Heart left ventricle (tissue), 13 donors: ENCODE measurements at regions not wholly inside any gene's neighbourhood (a gene's known extent, or its start where the extent isn't known, plus 50 kb on each side); places are given as distances from the start of the nearest gene placed in this dataset.

Experiments
- CTCF ChIP-seq, 12 donors: fragments of 200-600 bp; sonication (generic) in 4 of 12; IDR thresholded peaks; one replicate each; pipeline versions ENCODE4 v1.5.0 to v1.8.0; 2018 to 2022; ENCODE audit warnings: antibody characterized with exemption in 12 of 12, mild to moderate bottlenecking in 5 of 12
- POLR2A ChIP-seq, 2 donors: fragments of 450-650 bp; IDR thresholded peaks; one replicate each; pipeline ENCODE4 v1.6.1; 2017; ENCODE audit warnings: antibody characterized with exemption in 2 of 2, mild to moderate bottlenecking in 2 of 2, moderate library complexity in 2 of 2
- donor health status: ischemic (EF 13 %, LVEDD 7.1; RV severe dilation, severe dysfunction).
- donor health status: DM: no; HTN: yes; CAD: no.
- donor health status: DM: no; HTN: no; CAD: no.
- donor health status: ischemic (EF 25% LVEDD 6.9; RV normal size, moderate dysfunction).
- donor health status: ischemic (EF 25% LVEDD 5.7; RV mildly dilated, moderate dysfunction).
- donor health status: ischemic (EF 35%, LVEDD 5.7; RV mildly dilated, moderate dysfunction).
- donor health status: nonischemic (EF 11% LVEDD 7.7; RV severe dilation, severe dysfunction).
- donor health status: DM: yes; HTN: yes; CAD: no.
- donor health status: PGD.
- donor health status: ischemic (EF 29% LVEDD 5.4; RV normal size, mild dysfunction).
- donor health status: nonischemic (EF 23%, LVEDD 6.1; RV moderate dilation, normal function).

DNA sequence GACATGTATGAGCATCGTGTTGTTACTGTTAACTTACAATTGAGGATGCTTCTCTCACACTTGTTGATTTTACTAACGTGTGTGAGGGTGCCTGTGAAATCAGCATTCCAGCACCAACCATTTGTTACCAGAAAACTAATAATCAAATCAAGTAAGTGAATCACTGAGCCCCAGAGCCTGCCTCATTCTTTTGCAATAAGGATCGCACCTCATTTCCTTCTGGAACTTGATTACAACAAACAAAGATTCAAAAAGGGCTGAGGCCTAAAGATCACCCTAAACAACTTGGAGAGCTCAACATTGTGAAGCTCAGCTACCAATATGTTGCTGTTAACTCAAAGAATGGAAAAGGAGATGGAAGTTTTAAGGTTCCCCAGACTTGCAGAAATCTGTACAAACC, 274.7 kb downstream of the TFAP2A start:
- TF ChIP-seq CTCF (IDR thresholded peaks at IDR 0.05) = no peak
- TF ChIP-seq POLR2A (IDR thresholded peaks at IDR 0.05) = no peak
